Raji (cell line): ENCODE measurements at regions not wholly inside any gene's neighbourhood (a gene's known extent, or its start where the extent isn't known, plus 50 kb on each side); places are given as distances from the start of the nearest gene placed in this dataset.

Experiments used
- POLR2A ChIP-seq: IDR thresholded peaks from 2 replicates; pipeline ENCODE4 v1.6.1; 2011; ENCODE audit warnings: low read depth, low read length, control low read depth; ENCODE audit not compliant: insufficient read depth

DNA sequence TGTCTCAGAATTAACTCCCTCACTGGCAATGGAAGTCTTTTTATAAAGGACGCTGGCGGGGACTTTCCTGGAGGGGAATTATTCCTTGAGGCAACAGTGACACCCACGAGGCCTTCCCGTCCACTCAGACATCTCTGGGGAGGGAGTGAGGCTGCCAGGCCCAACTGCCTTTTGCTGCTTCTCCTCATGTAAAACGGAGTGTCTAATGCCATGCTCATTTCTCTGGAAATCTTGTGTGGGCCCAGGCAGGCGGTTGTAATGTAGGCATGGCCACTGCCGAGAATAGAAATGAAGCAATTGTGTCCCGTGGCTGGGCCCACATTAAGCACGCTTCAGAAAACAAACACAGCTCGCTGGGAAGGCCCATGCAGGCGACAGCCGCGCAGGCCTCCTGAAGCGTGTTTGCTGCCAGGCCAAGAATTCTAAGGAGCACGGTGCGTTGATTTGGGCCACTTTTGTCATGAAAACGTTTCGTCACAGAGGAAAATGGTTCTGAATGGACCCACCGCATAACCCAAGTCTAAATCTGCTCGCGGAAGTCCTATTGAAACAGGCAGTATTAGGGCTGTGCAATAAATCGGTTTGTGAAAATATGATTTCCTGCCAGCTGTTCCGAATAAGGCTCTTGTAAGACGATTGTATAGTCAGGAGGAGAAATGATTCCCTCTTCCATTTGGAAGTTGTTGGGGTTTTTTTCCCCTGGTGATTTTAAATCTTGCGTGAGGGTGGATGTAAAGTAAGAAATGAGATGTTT lies 104.2 kb upstream of the CHST15 start:
- TF ChIP-seq POLR2A: no peak

DNA sequence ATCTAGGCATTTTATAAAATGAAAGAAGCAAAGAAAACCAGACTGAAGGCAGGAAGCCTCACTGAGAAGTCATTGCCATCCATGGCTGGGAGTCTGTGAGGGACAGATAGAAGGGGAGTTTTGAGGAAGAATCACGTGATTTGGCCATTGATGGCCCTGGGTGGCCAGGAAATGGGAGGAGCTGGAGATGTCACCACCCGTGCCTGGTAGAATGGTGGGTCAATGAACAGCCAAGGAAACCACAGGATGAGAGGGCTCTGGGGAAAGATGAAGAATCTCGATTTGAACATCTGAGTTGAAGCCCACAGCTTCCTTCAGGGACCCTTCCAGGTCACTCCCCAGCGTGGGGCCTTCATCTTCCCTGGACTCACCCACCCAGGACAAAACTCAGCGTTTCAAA lies 103.3 kb upstream of the CHST15 start:
- no peak for TF ChIP-seq POLR2A

GRCh38 chr10:124194199-124194824 lies 100.9 kb upstream of the CHST15 start:
- TF ChIP-seq POLR2A: peak; percentile 47; the same call in 1 of the 2 replicates

DNA sequence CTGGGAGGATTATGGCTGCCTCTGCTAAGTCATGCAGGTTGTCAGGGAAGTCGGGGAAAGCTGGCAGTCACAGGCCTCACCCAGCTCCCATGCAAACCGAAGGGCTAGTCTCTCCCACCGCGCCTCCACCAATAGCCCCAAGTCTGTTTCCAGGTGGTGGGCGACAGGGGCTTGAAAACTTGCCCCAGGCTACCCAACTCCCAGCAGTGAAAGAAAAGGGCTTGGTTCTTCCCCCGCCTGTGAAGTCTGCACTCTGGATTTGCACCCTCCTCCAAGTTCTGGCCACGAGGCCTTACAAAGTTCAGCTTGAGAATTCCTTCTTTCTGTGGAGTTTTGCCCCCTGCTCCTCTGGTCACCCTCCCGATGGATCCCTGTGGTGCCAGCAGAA lies 99.9 kb upstream of the CHST15 start:
- TF ChIP-seq POLR2A: no peak

- TF ChIP-seq POLR2A: no peak
These were observed 93.6 kb upstream of the CHST15 start for GRCh38 chr10:124186956-124187355.

DNA sequence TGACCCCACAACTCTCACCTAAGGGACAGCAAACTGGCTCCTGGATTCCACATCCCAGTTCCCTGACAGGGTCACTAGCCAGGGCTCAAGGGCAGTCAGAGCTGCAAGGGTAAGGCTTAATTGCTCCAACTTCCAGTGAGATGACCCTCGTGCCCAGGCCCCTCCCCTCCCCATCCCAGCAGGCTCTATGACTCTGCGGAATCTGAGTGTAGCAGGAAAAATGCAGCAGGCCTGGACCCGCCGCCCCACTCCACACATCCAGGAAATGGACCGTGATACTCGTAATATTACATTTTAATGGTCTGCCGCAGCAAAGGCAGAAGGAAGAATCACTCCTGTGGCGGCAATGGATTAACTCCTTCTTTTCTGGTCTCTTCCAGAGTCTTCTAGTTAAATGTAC lies 91.7 kb upstream of the CHST15 start:
- TF ChIP-seq POLR2A: no peak

DNA sequence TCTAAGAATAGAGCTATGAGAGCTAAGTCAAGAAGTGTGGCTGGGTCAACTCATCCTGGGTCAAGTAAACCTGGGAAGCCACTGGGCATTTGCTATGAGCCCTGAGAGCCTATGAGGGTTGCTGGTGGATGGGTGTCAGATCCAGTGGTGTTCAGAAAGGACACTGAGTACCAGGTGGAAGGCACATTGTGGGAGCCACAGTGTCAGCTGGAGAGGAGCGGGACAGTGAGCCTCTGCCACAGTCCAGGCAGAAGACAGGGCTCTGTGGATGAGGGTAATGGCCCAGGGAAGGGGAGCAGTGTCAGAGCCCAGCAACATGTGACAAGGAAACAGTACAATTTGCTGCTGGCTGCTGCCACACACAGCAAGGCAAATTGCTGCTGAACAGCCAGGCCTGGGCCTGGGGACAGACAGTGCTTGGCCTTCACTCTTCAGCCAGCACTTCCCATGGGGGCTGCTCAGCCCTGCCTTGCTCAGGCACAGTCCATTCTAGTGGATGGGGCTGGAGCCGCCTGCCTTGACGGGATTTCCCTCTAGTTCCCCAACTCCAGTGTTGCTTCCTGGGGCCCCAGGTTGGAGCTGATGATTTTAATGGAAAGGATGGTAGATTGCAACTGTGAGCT lies 90.9 kb upstream of the CHST15 start:
- TF ChIP-seq POLR2A: no peak

- TF ChIP-seq POLR2A: no peak
These were observed 90.2 kb upstream of the CHST15 start for GRCh38 chr10:124183617-124184016.

GRCh38 chr10:124182088-124182541 lies 88.7 kb upstream of the CHST15 start:
- TF ChIP-seq POLR2A: no peak

- no peak for TF ChIP-seq POLR2A
These were observed 88.3 kb upstream of the CHST15 start for GRCh38 chr10:124181656-124182055.

DNA sequence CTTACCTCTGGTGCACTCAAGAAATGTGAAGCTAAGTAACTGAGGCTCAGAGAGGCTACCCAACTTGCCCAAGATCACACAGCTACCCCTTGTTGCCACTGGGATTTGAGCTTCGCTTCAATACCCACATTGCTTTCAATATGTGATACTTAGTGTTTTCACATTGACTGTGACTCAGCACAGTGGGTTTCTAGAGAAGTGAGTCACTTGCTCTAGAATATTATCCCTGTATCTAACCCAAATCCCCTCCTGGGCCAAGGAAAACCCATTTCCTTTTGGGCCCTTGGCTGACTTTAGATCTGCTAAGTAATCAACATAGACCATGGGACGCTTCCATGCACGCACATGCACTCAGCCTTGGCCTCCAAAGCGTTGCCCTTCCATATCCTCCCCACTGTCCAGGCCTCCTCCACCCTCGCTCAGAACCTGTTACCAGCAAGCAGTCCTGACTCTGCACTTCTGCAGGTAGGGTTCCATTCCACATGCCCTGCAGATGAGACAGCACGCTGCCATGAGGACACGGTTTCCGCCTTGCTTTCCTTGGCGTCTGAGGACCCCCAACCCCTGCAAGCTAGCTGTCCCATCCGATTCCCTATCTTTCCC lies 87.7 kb upstream of the CHST15 start:
- TF ChIP-seq POLR2A: no peak

DNA sequence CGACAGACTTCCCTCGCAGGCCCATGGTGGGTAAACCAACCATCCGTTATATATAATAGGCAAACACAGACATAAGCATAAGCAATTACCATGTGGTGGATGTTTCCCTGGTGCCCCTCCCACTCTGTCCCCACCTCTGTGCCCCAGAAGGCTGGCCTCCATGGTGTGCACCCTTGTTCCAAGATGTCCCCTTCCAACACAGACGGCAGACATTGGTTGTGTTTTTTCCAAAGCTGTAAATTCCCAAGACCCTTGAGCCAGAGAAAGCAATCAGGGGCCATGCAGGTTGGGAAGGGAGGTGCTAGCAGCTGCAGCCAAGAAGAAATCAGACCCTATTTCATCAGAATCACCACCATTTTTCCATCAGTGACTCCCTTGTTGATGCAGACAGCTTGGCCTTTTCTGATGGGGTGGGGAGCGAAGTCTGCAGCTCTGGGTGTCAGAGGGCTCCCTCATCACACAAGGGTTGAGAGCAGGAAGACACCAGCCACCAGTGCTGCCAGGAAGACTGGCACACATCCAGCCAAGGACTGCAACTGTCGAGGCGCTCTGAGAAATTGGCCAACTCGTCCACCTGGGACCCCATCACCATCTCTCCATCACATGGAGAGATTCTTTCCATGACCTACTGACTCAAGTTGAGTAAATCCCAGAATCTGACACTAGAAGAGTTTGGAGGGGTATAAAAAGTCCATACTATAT lies 86.8 kb upstream of the CHST15 start:
- no peak for TF ChIP-seq POLR2A

GRCh38 chr10:124179308-124180043 lies 86.1 kb upstream of the CHST15 start:
- no peak for TF ChIP-seq POLR2A

- TF ChIP-seq POLR2A: no peak
These were observed 83.8 kb upstream of the CHST15 start for GRCh38 chr10:124177180-124177518.
